MCF 10A (cell line): ENCODE measurements at regions not wholly inside any gene's neighbourhood (a gene's known extent, or its start where the extent isn't known, plus 50 kb on each side); places are given as distances from the start of the nearest gene placed in this dataset.

Source experiments
- BruUV-seq: library from RNA; stranded (reverse); fragments of 400-500 nt; replicated peaks from 2 replicates; lab custom pipeline; 2021; lab: Mats Ljungman, UMichigan
- CTCF ChIA-PET: fragments of 300-600 bp; sonication (Branson Sonifier 250); formaldehyde crosslinking; extraction: SDS; loops from one replicate; lab custom pipeline; 2021; ENCODE audit warnings: antibody characterized with exemption, inconsistent platforms; lab: Yijun Ruan, JAX
- POLR2A ChIA-PET: fragments of 300-600, 350-650 bp; sonication (Branson Sonifier 250); formaldehyde crosslinking; extraction: SDS; loops from one replicate; lab custom pipeline; 2020; ENCODE audit warnings: antibody characterized with exemption, inconsistent platforms; lab: Yijun Ruan, JAX
- DNase-seq: peaks from one replicate; pipeline ENCODE4 v3.0.0-alpha.2; 2018; ENCODE audit not compliant: unreplicated experiment
- H3K27ac Mint-ChIP-seq: one replicate; pipeline ENCODE4 v1.8.0; 2022; ENCODE audit warnings: mild to moderate bottlenecking, low read depth, mixed read lengths; ENCODE audit not compliant: unreplicated experiment
- H3K27me3 Mint-ChIP-seq: one replicate; pipeline ENCODE4 v1.8.0; 2022; ENCODE audit warnings: mixed read lengths; ENCODE audit not compliant: insufficient read depth, unreplicated experiment
- H3K36me3 Mint-ChIP-seq: one replicate; pipeline ENCODE4 v1.8.0; 2022; ENCODE audit warnings: mild to moderate bottlenecking, moderate library complexity, mixed read lengths; ENCODE audit not compliant: insufficient read depth, unreplicated experiment
- H3K4me1 Mint-ChIP-seq: one replicate; pipeline ENCODE4 v1.8.0; 2022; ENCODE audit warnings: mixed read lengths; ENCODE audit not compliant: insufficient read depth, unreplicated experiment
- H3K4me3 Mint-ChIP-seq: one replicate; pipeline ENCODE4 v1.8.0; 2022; ENCODE audit warnings: mild to moderate bottlenecking, moderate library complexity, mixed read lengths; ENCODE audit not compliant: unreplicated experiment
- H3K9me3 Mint-ChIP-seq: one replicate; pipeline ENCODE4 v1.8.0; 2022; ENCODE audit warnings: mixed read lengths; ENCODE audit not compliant: unreplicated experiment
- intact Hi-C: fragments of 100-400 bp; cut with micrococcal nuclease; formaldehyde crosslinking; loops from 2 replicates; pipeline ENCODE4 v1.14.1; 2022
- TF ChIP-seq, protein P1 (sequence below): fragments of 200-600 bp; IDR thresholded peaks from one replicate; pipeline ENCODE4 v1.8.0; 2022; ENCODE audit warnings: antibody characterized with exemption, mild to moderate bottlenecking; ENCODE audit not compliant: unreplicated experiment

DNA sequence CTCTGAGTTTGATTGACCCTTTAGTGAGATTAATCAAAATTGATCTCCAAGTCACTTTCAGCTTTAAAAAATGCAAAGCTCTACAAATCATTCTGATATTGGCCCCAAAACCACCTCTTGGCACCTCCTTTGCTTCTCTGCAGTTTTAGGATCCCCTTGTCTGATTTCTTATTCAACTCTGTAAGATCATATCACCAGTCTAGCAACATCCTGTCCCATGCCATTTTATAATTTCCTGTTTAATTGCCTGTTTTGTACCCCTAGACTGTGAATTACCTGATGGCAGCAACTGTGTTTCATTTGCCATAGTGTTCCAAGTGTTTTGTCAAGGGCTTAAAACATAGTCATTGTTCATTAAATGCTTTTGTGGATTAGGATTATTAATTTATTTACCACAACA, 406.3 kb upstream of the TRIB2 start:
- Mint-ChIP-seq H3K4me1 (no peaks in the 10 kb centered on the region), H3K36me3 (no peaks in the 10 kb centered on the region), H3K4me3 (no peak overlapping the region), H3K27me3 (no peaks in the 10 kb centered on the region), H3K9me3 (no peaks in the 10 kb centered on the region), H3K27ac (no peak overlapping the region)
- CTCF ChIA-PET = no interaction called here
- no peak for DNase-seq
- no TSS peak for BruUV-seq
- TF ChIP-seq, protein P1, sequence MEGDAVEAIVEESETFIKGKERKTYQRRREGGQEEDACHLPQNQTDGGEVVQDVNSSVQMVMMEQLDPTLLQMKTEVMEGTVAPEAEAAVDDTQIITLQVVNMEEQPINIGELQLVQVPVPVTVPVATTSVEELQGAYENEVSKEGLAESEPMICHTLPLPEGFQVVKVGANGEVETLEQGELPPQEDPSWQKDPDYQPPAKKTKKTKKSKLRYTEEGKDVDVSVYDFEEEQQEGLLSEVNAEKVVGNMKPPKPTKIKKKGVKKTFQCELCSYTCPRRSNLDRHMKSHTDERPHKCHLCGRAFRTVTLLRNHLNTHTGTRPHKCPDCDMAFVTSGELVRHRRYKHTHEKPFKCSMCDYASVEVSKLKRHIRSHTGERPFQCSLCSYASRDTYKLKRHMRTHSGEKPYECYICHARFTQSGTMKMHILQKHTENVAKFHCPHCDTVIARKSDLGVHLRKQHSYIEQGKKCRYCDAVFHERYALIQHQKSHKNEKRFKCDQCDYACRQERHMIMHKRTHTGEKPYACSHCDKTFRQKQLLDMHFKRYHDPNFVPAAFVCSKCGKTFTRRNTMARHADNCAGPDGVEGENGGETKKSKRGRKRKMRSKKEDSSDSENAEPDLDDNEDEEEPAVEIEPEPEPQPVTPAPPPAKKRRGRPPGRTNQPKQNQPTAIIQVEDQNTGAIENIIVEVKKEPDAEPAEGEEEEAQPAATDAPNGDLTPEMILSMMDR = no peak
- POLR2A ChIA-PET = interaction anchor here (0.6 to 1.0 kb wide), 3 partner anchors 8 to 375 kb away, joined by 3 read pairs; no protein-coding TSS in a partner anchor
- intact Hi-C loops = loop anchor here (10.0 kb wide), 2 partner anchors 446 to 694 kb away; no protein-coding TSS in a partner anchor

DNA sequence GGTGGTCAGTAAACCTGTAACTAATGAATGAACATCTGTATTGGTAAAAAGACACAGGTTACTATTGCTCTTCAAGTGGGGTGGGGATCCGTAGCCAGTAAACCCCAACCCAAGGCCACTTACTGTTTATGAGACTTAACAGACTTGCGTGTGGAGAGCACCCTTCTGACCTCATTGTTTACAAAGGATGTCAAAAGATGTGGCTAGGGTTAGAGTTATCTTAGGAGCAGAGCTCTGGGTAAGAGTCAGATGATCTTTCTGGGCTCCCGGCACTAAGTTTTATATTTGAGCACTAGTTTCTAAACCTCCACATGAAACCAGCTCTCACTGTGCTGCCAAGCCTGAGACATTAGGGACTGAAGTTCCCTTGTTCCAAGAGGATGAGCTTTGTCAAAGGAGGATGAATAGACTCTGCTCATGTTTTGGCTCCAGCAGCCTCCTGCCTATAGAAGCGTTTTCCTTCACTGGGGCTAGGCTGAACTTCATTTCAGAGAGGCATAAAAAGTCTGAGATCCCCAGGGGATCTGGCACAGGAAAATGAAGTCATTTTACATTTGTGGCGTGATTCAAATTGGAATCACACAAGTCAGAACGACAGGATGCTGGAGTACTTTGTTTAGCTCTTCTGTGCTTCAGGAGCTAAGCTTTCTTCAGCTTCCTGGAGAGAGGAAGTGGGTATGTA, 403.1 kb upstream of the TRIB2 start:
- H3K36me3 Mint-ChIP-seq = no peaks in the 10 kb centered on the region
- DNase-seq = no peak
- H3K27ac Mint-ChIP-seq = no peak overlapping the region
- ChIA-PET POLR2A (no interaction called here), CTCF (interaction anchor here (0.6 to 0.7 kb wide), 2 partner anchors 154 to 444 kb away, joined by 3 to 4 read pairs; no protein-coding TSS in a partner anchor)
- intact Hi-C loops = loop anchor here (10.0 kb wide), 2 partner anchors 449 to 691 kb away; no protein-coding TSS in a partner anchor
- peaks cover 20% of the 10 kb centered on the region for H3K4me1 Mint-ChIP-seq
- H3K4me3 Mint-ChIP-seq = no peak overlapping the region
- TF ChIP-seq, protein P1 = no peak
- H3K27me3 Mint-ChIP-seq = no peaks in the 10 kb centered on the region
- H3K9me3 Mint-ChIP-seq = no peaks in the 10 kb centered on the region
- no TSS peak for BruUV-seq

DNA sequence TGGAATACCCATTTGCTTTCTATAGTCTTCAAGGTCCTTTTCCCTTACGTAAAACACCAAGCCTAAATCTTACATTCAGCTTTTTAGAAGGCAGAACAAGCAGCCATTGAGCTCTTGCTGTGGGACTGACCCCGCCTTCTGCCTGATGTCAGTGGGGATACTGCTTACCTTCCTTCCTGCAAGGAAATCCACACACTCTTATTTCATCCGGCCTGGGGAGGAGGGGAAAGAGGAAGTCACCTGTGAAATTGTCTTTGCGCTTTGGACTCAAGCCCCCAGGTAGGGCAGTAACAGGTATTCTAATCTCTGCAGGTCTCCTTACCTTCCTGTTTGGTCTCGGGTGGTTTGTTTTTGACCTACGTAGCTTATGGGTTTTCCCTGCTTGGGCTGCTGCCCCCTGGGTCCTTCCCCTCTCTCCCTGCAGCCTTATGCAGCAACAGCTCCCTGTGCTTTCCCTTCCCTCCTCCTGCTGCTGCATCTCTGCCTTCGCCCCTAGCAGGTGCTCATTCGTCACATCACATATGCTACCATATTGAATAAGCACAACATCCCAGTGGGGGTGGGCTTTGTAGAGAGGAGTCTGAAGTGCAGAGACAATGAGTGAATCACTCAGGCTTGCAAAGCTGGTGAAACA, 402.5 kb upstream of the TRIB2 start:
- no peak for DNase-seq
- ChIA-PET POLR2A (interaction anchor here (0.8 kb wide), 1 partner anchor 29 kb away, joined by 3 read pairs; no protein-coding TSS in a partner anchor), CTCF (interaction anchor here (0.6 kb wide), 2 partner anchors 64 to 445 kb away, joined by 3 read pairs; no protein-coding TSS in a partner anchor)
- Mint-ChIP-seq H3K27ac (no peak overlapping the region), H3K9me3 (no peaks in the 10 kb centered on the region), H3K4me1 (peaks cover 27% of the 10 kb centered on the region), H3K27me3 (no peaks in the 10 kb centered on the region), H3K36me3 (no peaks in the 10 kb centered on the region), H3K4me3 (no peak overlapping the region)
- BruUV-seq = no TSS peak
- TF ChIP-seq, protein P1 = no peak
- intact Hi-C loops = loop anchor here (10.0 kb wide), 2 partner anchors 449 to 691 kb away; no protein-coding TSS in a partner anchor

DNA sequence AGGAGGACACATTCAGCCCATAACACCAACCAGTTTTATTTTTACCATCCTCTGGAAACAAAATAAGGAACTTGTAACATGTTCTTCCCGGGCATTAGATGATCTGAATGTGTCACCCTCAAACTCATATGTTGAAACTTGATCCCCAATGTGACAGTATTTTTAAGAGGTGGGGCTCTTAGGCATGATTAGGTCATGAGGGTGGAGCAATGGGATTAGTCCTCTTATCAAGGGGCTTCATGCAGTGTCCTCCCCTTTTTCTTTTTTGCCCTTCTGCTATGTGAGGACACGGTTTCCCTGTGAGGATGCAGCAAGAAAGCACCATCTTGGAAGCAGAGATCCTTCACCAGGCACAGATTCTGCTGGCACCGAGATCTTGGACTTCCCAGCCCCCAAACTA, 401.5 kb upstream of the TRIB2 start:
- no TSS peak for BruUV-seq
- no peak overlapping the region for H3K4me3 Mint-ChIP-seq
- no peaks in the 10 kb centered on the region for H3K27me3 Mint-ChIP-seq
- H3K4me1 Mint-ChIP-seq = peaks cover 31% of the 10 kb centered on the region
- POLR2A ChIA-PET = interaction anchor here (0.8 to 1.6 kb wide), 2 partner anchors 11 to 30 kb away, joined by 3 read pairs; no protein-coding TSS in a partner anchor
- DNase-seq = no peak
- no peak overlapping the region for H3K27ac Mint-ChIP-seq
- no peaks in the 10 kb centered on the region for H3K36me3 Mint-ChIP-seq
- CTCF ChIA-PET = no interaction called here
- intact Hi-C loops = loop anchor here (10.0 kb wide), 2 partner anchors 450 to 690 kb away; no protein-coding TSS in a partner anchor
- no peaks in the 10 kb centered on the region for H3K9me3 Mint-ChIP-seq
- TF ChIP-seq, protein P1 = no peak
